ENCODE measurements at regions not wholly inside any gene's neighbourhood (a gene's known extent, or its start where the extent isn't known, plus 50 kb on each side); places are given as distances from the start of the nearest gene placed in this dataset.
"Not testable (repeated sequence)": the region's sequence is repeated elsewhere in the genome, so short reads cannot be mapped to it uniquely, and the experiment has no call there.

DNA sequence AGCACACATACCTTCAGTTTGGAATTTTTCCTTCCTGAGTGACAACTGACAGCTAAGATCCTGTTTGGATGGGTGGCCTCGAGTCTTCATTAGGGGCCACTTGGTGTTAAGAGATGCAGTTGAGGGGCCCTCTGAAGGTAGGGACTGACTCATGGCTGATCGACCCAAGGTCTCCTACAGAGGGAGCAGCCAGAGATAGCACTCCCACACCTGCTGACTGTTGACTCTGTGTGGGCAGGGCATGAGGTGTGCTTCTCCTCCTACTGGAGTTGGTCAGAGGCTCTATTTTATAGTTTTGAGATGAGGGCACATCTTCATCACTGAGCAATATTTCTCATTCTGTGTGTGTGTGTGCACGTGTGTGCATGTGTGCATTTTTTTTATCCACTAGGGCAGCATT lies 378.8 kb upstream of the PODXL start:
- DNase-seq (ENCODE audit: low spot score) = no peak

DNA sequence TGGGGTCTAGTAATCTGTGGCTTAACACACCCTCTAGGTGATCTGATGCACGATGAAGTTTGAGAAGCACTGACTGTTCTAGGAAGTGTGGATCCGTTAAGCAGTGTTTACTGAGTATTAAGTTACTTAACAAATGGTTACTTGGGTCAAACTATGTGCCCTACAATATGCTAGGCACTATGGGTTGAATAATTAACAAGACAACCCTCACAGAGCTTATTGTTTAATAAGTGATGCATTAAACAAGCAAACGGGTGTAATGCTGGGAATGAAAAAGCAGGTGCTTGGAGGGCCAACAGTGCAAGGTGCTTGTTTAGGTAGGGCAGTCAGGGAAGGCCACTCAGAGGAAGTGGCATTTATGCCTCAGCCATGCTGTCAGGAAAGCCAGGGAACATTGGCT lies 378.0 kb upstream of the PODXL start:
- no peak for DNase-seq (ENCODE audit: low spot score)

DNA sequence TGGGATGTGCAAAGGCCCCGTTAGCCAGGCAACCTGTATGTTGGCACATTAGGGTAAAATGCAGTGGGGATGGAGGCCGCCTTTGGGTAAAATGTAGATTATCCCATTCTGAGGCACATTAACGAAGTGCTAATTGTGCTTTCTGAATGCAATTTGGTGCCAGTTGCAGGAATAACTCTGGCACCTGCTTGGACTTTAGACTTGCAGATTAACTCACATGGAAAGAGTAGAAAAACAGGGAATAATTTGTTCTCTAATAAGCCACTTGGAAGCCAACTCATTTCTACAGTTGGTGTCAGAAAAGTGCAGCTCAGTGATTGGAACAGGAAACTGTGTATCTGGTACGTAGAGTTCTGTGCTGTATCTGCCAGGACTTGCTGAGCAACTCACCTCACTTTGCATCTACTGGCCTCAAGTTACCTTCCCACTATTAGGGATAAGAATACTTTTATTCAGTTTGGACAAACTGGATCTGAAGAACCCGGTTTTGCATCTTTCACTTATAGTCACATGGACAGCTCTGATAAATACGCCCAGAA lies 377.4 kb upstream of the PODXL start:
- DNase-seq (ENCODE audit: low spot score) = no peak

DNA sequence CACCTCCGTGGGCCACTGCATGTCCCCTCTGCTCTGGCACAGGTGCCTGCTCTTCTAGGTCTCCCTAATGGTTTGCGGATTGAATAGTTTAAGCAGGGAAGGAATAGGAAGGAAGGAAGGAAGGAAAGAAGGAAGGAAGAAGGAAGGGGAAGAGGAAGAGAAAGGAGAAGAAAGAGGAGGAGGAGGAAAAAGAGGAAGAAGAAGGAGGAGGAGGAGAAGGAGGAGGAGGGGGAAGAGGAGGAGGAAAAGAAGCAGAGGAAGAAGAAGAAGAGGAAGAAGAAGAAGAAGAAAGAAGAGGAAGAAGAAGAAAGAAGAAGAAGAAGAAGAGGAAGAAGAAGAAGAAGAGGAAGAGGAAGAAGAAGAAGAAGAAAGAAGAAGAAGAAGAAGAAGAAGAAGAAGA lies 376.8 kb upstream of the PODXL start:
- not testable (repeated sequence) for DNase-seq (ENCODE audit: low spot score)

DNA sequence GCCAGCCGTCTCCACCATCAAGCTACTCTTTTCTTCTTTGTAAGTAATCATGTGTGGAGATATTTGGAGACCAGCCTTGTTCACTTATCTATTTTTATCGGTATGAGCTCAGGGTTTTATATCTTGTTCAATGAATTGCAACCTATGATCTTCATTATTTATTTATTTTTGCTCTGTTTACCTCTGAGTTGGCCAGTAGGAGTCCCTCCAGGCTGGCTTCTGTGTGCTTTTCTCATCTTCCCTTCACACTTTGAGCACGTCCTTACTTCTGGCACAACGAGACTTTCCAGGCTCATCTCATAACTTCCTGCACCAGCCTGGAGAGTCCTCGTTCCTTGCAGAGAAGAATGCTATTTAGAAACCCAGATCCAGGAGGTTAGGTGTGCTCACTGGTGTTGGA lies 375.8 kb upstream of the PODXL start:
- DNase-seq (ENCODE audit: low spot score) = no peak

DNA sequence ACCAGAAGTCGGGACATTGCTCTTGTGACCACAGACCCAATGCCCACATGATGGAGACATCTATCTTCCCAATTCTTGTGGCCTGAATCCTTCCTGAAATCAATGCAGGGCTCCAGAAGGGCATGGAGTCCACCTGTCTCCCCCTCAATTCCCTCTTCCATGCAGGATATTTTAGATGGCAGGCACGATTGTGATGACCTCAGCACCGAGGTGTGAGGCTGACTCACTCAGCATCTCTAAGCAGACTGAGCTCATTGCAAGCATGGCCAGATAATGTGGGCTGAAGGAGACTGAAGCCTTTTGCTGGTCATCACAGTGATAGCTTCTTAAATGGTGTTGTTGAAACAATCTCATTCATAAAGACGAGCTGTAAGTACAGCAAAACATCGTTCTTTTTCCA lies 374.9 kb upstream of the PODXL start:
- no peak for DNase-seq (ENCODE audit: low spot score)

DNA sequence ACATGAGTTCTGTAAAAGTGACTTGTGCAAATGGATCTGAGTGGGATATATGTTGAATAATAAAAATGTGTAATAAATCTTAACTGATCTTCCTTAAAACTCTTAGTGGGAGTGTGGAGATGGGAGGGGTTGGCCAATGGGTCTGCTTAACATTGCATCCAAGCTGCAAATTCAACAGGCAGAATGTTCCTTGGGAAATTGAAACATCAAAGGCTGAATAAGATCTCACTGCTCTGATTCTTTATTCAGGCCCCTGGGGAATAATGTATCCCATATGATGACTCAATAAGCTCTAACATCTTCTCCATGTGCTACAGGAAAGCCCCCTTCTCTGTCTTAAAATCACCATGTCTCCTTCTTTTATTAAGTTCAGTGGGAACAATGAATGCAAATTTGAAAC lies 373.2 kb upstream of the PODXL start:
- DNase-seq (ENCODE audit: low spot score) = no peak

DNA sequence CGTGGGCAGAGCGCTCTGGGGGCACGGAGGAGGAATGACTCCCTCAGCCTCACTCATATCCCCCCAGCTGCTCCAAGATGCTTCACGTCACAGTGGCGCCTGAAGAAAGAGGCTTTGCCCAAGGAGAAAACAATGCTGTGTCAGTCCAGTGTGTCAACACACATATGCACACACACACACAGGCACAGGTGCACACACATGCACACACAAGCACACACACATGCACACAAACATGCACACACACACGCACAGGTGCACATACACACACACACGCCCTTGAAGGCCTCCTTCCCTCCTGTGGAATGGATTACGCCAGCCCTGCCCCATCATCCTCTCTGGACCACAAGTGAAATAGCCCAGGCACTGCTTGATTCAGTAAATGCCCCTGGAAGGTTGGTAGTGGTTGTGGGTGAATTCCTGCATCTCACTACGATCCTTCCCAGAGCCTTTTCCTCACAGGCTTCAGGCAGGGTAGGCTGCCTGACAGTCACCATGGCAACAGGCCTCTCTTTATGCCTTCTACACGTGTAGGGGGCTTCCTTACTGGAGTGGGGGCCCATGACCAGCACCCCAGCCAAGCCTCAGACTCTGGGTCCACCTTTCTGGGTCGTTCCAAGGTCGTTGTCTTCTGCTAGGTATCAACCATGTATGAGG lies 371.5 kb upstream of the PODXL start:
- DNase-seq (ENCODE audit: low spot score) = no peak

DNA sequence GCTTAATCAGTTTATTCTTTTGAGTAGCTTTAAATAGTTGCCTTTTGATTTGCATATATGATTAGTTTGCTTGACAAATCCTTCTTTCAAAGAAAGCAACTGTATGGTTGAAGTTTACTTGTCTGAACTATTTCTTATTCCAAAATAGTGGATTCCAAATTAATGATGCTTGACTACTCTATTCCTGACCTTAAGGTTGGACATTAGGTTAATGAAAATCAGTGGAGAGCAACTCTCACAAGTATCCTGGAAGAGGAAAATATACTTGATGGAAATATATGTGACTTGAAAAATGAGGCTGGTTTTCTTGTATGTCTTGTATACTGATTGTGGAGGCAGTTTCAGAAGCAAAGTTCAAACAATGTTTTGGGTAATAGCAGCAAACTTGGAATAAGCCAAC lies 369.2 kb upstream of the PODXL start:
- DNase-seq (ENCODE audit: low spot score) = no peak

DNA sequence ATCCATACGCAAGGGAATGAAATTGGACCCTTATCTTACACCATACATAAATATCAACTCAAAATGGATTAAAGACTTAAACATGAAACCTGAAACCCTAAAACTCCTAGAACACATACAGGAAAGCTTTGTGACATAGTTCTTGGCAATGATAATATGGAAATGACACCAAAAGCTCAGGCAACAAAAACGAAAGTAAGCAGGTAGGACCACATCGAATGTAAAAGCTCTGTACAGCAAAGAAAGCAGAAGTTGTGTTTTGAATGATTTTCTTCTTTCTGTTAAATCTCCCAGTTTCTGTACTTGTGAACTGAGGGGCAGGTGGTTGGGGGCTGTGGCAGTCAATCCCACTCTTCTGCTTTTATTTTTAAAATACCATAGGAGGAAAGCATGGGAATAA lies 368.4 kb upstream of the PODXL start:
- no peak for DNase-seq (ENCODE audit: low spot score)

DNA sequence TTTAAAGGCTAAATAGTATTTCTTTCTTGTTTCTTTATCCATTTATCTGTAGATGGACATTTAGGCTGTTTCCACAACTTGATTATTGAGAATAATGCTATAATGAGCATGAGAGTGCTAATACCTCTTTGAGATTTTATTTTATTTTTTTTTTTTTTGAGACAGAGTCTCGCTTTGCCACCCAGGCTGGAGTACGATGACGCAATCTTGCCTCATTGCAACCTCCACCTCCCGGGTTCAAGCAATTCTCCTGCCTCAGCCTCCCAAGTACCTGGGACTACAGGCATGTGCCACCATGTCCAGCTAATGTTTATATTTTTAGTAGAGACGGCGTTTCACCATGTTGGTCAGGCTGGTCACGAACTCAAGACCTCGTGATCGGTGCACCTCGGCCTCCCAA lies 366.5 kb upstream of the PODXL start:
- DNase-seq (ENCODE audit: low spot score) = not testable (repeated sequence)

DNA sequence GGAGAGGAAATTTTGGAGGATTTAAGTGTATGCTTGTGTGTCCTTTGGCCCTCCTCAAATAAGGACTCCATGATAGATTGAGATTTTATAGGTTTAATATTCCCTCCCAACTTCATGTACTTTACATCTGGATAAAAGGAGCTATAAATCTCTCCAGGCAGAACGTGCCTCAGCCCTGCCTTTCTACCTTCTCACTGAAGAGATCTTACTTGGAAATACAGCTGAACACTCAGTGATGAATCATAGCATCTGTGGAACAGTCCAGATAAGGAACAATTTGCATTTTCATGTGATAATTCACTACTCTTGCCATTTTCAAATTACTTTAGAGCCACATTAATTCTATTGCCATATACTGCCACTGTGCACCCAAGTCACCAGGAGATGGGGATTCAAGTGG lies 364.6 kb upstream of the PODXL start:
- DNase-seq (ENCODE audit: low spot score) = no peak

DNA sequence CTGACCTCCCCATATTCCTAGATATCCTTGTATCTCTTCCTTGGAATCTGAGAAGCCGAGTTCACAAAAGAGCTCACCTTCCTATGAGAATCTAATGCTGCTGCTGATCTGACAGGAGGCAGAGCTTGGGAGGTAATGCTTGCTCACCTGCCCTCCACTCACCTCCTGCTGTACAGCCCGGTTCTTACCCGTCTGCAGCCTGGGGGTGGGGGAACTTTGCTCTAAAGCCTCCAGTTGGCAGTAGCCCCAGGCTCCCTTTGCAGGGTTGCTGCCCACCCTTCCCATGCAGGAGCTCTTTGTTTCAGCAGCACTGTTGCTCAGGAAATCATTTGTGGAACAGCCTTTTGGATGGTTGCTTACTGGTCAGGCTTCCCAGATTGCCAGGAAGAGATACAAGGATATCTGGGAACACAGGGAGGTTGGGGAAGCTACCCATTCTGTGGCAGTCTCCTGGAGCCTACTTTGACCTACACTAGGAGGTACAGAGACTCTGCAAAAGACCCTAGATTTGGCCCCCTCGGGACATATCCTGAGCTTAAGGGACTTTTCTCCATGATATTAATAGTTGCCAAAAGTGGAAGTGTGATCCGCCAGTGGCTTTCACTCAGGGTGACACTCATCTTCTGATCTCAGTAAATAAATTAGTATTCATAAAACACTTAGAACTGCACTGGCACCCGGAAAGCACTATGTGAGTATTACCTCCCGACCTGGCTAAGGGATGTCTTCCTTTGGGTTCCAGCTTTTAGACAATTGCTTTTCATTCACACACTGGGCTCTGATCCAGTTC lies 363.7 kb upstream of the PODXL start:
- DNase-seq (ENCODE audit: low spot score) = no peak

DNA sequence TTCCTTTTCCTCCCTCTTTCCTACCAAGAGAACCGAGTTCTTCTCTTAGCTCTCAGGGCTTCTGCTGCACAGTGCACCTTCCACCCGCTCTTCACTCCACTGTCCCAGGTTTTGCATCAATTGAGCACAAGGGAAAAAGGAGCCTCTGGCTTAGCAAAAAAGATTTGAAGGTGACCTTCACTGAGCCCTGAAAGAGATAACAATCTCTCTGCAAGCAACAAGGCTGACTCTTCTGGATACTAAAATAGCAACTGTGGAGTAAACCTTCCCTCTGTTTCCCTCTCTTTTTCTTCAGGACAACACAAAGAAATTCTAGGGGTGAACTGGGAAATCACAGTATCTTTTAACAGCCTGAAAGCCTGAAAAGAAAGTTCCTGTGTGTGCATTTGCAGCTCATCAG lies 354.7 kb upstream of the PODXL start:
- DNase-seq (ENCODE audit: low spot score) = no peak

DNA sequence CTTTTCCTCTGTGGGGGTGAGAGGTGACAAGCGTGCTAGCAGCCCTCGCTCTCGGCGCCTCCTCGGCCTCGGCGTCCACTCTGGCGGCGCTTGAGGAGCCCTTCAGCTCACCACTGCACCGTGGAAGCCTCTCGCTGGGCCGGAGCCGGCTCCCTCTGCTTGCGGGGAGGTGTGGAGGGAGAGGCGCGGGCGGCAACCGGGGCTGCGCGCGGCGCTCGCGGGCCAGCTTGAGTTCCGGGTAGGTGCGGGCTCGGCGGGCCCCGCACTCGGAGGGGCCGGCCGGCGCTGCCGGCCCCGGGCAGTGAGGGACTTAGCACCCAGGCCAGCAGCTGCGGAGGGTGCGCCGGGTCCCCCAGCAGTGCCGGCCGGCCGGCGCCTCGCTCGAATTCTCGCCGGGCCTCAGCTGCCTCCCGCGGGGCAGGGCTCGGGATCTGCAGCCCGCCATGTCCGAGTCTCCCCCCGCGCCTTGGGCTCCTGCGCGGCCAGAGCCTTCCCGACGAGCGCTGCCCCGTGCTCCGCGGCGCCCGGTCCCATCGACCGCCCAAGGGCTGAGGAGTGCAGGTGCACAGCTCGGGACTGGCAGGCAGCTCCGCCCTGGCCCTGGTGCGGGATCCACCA lies 352.8 kb upstream of the PODXL start:
- DNase-seq (ENCODE audit: low spot score) = no peak

DNA sequence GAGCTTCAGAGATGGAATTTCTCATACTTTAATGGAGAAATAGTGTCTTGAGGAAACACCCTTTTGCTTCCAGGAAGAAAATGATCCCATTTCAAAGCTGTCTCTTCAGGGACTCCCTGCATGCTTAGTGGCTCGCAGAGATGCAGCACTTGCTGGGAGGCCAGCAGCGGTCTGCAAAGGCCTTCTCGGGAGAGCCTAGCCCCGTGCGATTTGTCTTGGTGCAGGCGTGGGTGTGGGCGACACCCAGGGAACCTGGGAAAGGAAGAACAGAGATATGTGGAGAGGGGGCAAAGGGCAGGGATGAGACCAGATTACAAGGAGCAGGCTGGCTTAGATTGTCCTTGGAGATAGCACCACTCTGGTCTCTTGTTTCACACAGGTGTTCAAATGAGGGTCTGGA lies 352.3 kb upstream of the PODXL start:
- no peak for DNase-seq (ENCODE audit: low spot score)

DNA sequence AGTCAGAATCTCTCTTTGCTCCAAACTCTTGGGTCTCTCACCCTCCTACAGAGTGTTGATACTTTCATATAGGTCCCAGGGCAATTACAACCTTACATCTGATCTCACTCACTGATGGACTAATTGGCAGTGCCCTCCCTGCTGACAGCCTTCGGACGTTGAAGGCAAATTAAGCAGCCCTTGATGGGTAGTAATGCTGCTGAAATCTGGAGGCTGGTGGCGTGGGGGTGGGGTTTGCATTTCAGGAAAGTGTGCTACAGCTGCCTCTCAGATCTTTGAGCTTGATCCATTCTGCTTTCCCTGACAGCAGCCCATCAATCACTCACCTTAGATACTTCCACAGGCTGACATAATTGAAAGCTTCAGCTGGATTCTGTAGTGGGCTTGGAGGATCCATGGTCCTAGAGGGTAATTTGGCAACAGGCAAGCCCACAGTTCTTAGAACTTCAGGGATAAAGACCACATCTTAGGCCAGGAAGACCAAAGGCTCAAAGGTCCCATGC lies 349.1 kb upstream of the PODXL start:
- DNase-seq (ENCODE audit: low spot score) = no peak

DNA sequence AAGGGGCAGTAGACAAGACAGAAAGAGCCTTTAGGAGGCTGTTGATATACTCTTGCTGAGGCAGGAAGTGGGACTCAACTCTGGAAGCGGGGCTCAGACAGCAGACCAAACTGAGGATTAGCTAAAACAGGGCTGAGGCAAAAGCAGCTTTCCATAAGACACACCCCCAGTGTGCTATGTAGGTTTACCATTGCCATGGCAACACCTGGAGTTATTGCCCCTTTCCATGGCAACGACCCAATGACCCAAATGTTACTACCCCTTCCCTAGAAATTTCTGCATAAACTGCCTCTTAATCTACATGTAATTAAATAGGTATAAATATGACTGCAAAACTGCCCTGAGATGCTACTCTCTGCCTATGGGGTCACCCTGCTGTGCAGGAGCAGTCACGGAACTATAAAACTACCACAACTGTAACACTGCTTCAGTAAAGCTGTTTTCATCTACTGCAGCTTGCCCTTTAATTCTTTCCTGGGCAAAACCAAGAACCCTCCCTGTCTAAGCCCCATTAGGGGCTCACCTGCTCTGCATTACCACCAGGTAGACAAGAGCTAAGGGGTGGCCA lies 348.4 kb upstream of the PODXL start:
- no peak for DNase-seq (ENCODE audit: low spot score)

DNA sequence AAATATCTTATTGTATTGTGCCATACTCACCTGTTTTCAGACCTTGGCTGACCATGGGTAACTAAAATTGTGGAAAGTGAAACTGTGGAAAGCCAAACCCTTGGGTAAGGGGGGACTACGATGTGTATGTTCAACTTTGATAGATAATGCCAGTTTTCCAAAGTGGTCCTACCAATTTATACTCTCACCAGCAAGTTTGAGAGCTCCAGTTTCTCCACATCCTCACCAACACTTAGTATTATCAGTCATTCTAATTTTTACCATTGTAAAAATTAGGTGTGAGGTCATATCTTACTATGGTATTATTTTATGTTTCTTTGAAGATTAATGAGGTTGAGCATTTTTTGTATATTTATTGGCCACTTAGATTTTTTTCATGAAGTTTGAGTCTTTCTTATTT lies 346.9 kb upstream of the PODXL start:
- no peak for DNase-seq (ENCODE audit: low spot score)

DNA sequence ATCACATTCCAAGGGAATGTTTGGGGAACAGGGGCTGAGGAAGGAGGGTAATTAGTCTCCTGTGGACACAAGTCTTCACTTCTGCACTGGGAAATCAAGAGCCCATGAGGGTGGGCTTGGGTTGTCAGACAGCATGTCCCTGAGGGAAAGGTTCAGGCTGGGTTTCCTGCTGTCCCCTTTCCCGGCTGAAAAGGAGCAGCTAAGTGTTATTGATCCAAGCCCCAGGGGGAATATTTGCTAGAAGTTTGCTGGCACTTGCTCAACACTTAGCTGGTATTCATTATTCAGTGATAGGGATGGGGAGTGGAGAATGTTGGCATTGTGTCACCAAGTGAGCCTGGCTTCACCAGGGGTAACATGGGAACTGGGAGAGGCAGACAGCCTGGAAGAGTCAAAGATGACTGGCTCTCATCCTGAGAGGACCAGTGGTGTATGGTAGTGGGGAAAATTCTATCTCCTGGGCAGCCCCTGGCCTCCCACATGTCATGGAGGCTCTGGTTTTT lies 344.4 kb upstream of the PODXL start:
- no peak for DNase-seq (ENCODE audit: low spot score)

DNA sequence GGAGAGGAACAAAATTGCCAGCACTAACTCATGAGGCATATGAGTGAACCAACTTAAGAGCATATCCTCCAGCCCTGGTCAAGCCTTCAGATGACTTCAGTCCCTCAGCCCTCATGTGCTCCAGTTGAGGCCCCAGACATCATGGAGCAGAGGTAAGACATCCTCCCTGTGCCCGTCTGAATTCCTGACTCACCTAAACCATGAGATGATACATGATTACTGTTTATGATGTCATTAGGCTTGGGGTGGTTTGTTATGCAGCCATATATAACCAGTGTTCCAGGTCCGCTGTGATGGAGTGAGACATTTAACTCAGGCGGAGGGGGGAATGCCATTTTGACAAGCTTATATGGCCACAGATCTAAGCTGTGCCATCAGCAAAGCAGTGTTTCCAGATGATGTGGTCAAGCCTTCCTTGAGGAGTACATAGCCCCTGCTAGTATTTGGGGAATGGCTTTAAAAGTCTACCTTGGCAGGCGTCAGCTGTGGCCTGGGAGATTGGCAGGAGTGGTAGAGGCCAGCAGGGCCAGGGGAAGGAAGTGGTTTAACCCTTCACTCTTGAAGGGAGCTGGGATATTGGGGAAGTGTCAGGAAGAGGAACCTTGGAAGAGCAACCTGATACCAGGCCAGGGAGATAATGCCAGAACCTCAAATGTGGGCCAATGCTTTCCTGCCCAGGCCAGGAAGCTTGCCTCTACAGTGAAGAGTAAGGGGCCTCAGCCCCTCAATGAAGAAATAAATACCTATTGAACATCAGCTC lies 343.0 kb upstream of the PODXL start:
- DNase-seq (ENCODE audit: low spot score) = no peak

DNA sequence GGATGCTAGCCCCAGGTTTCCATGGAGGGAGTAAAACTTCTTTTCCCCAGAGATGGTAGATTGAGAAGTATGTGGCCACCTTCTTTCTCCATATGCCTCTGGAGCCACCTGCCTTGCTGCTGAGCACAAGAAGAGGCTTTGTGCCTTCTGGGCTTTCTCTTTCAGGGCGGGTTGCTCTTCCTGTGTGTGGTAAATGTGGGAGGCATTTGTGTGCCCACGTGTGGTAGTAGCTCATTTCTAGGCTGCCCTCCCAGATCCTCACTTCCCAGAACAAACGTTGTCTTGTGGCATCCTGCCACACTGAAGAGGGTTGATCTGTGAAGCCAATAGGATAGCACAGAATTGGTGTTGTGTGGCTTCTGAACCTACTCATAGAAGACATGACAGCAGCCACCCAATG lies 342.0 kb upstream of the PODXL start:
- DNase-seq (ENCODE audit: low spot score) = no peak

Data from CD4-positive, alpha-beta T cell treated with Interleukin-2 at 100 ng/mL for 4 hours (primary cell).